BE2C (cell line): ENCODE measurements at regions not wholly inside any gene's neighbourhood (a gene's known extent, or its start where the extent isn't known, plus 50 kb on each side); places are given as distances from the start of the nearest gene placed in this dataset.

ENCODE experiments used
- DNase-seq: peaks from one replicate; pipeline ENCODE4 v3.0.0-alpha.2; 2020
- H3K27me3 ChIP-seq: fragments of 250-450 bp; sonication (Bioruptor Pico); 2 replicates; pipeline ENCODE4 v1.5.1; 2020; ENCODE audit warnings: mild to moderate bottlenecking
- H3K36me3 ChIP-seq: fragments of 250-450 bp; sonication (Bioruptor Pico); 2 replicates; pipeline ENCODE4 v1.5.1; 2020; ENCODE audit warnings: mild to moderate bottlenecking
- H3K4me1 ChIP-seq: fragments of 250-450 bp; sonication (Bioruptor Pico); 2 replicates; pipeline ENCODE4 v1.5.1; 2020
- H3K4me3 ChIP-seq: 2 replicates; pipeline ENCODE4 v1.5.1; 2011; ENCODE audit warnings: low read depth, low read length
- H3K9me3 ChIP-seq: fragments of 250-450 bp; sonication (Bioruptor Pico); 2 replicates; pipeline ENCODE4 v1.5.1; 2020
- CTCF ChIP-seq: IDR thresholded peaks from 2 replicates; pipeline ENCODE4 v1.5.1; 2012; ENCODE audit warnings: mild to moderate bottlenecking, low read depth, low read length

GRCh38 chr4:28435314-28435713 is 1574.7 kb downstream of the STIM2 start:
- TF ChIP-seq CTCF, result no peak
- H3K36me3 ChIP-seq, result no peaks in the 10 kb centered on the region
- H3K27me3 ChIP-seq, result no peaks in the 10 kb centered on the region
- H3K4me1 ChIP-seq, result no peaks in the 10 kb centered on the region
- H3K4me3 ChIP-seq, result no peak overlapping the region
- DNase-seq, result no peak
- H3K9me3 ChIP-seq, result no peaks in the 10 kb centered on the region

GRCh38 chr4:28436191-28437080 is 1575.8 kb downstream of the STIM2 start:
- Histone ChIP-seq H3K27me3 (no peaks in the 10 kb centered on the region), H3K4me1 (no peaks in the 10 kb centered on the region), H3K36me3 (no peaks in the 10 kb centered on the region), H3K4me3 (no peak overlapping the region), H3K9me3 (no peaks in the 10 kb centered on the region)
- no peak for DNase-seq
- TF ChIP-seq CTCF, result no peak

GRCh38 chr4:28443371-28443770 is 1582.7 kb downstream of the STIM2 start:
- no peak for DNase-seq
- TF ChIP-seq CTCF, result no peak
- Histone ChIP-seq H3K36me3 (no peaks in the 10 kb centered on the region), H3K9me3 (no peaks in the 10 kb centered on the region), H3K27me3 (no peaks in the 10 kb centered on the region), H3K4me1 (peaks cover 15% of the 10 kb centered on the region), H3K4me3 (peak overlapping the region; percentile 15; the same call in 1 of the 2 replicates)

GRCh38 chr4:28443801-28444412 is 1583.3 kb downstream of the STIM2 start:
- Histone ChIP-seq H3K4me3 (no peak overlapping the region; the same call in 1 of the 2 replicates), H3K9me3 (no peaks in the 10 kb centered on the region), H3K27me3 (no peaks in the 10 kb centered on the region), H3K4me1 (peaks cover 16% of the 10 kb centered on the region), H3K36me3 (no peaks in the 10 kb centered on the region)
- TF ChIP-seq CTCF, result peak; percentile 21; the same call in 1 of the 2 replicates
- peak; percentile 83 for DNase-seq

- Histone ChIP-seq H3K4me1 (peaks cover 16% of the 10 kb centered on the region), H3K27me3 (no peaks in the 10 kb centered on the region), H3K4me3 (no peak overlapping the region), H3K9me3 (no peaks in the 10 kb centered on the region), H3K36me3 (no peaks in the 10 kb centered on the region)
- no peak for TF ChIP-seq CTCF
- peak; percentile 16 for DNase-seq
Measured at GRCh38 chr4:28444886-28445496, 1584.3 kb downstream of the STIM2 start.
